Daoy (cell line): ENCODE measurements at regions not wholly inside any gene's neighbourhood (a gene's known extent, or its start where the extent isn't known, plus 50 kb on each side); places are given as distances from the start of the nearest gene placed in this dataset.
"Not testable (repeated sequence)": the region's sequence is repeated elsewhere in the genome, so short reads cannot be mapped to it uniquely, and the experiment has no call there.

Experiments used
- DNase-seq: peaks from one replicate; pipeline ENCODE4 v3.0.0-alpha.2; 2015; ENCODE audit warnings: low read depth

DNA sequence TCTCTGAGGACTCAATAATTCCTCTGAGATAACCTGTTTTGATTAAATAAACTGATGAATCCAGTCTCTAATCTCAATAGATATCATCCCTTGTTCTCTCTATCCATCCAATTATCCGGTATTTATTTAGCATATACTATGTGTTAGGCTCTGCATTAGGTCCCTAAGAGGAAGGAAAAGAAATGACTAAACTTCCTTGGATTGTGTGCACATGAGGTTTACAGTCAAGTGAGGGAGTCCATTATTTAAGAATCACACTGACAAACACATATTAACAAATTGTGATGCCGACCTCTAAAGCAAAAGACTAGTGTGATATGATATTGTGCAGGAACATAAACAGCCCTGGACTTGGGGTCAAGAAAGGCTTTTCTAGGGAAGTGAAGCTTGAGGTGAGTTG, 140.8 kb downstream of the HMHB1 start:
- no peak for DNase-seq

DNA sequence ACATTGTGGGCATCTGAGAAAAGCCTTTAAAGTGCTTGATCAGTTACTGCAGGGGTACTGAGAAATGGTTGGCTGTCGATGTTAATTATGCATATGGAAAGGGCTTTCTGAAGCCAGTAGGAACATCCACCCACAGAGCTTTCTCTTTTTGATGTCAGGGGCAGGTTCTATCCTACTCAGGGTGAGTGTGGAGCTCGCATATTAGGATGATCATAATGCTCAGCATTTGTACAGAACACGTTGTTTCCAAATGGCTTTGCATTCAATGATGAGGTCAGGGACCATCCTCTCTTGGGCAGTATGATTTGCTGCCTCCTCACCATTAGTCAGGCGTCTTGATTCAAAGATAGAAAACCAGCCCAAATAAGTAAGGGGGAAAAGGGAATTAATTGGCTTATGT, 141.9 kb downstream of the HMHB1 start:
- no peak for DNase-seq

DNA sequence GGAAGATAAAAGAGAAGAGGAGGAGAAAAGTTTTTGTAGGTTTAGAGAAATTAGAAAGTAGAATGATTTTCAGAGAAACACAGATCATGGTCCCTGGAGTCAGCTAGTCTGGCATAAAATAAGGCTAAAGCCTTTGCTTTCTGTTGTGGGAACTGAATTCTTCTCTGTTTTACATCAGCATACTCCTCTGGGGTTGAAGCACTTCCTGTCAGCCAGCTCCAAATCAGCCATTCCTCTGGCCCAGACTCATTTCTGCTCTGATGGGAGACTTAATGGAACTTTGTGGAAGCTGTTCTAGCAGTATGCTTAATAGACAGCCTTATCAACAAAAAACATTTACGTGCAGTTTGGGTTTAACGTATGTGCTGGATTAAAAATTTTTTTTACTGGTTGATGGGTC, 143.2 kb downstream of the HMHB1 start:
- no peak for DNase-seq

DNA sequence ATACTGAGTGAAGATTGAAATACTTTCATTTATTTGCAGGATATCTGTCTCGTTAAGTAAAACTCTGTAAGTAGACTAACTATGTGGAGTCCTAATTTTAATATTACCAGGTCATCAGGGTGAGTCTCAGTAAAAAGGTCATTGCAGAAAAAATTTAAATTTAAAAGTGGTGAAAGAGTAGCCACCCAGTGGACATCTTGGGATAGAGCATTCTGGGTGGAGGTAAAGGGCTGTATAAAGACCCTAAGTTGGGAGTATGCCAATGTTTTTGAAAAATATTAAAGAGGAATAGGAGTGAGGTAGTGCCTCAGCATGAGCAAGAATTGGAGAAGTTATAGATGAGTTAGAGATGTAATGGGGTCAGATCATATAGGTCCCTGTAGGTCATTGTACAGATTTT, 145.5 kb downstream of the HMHB1 start:
- no peak for DNase-seq

DNA sequence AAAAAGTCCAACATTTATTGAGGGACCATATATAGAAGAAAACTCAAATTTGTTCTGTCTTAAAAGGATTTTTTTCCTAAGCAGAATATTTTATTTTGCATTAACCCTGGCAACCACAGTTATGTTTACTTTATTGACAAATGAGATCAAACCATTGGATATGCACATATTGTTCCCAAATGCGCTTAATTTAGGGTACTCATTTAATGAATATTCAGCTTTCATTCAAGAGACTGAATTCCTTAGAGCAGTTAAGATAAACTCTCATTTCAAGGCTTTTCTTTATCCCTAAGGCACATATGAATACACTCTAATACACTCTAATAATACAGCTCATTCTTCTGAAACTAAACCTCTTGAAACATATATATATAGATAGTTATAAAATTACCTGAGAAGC, 150.2 kb downstream of the HMHB1 start:
- DNase-seq, result no peak

DNA sequence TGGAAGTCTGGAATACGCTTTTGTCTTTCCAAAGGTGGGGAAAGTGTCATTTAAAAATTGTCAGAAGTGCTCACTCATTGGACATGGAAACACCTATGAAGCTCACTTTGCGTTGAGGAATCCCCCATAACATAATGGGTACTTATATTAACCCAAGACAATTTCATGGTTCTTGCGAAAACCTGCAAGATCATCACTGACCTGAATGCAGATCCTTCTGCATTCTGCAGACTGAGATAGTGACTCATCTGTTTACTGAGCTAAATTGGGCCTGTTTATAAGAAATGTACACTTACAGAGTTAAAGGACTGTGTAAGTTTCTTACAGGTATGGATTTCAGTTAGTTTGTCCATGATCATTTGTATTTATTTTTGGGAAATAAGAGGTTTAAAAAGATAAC, 153.0 kb downstream of the HMHB1 start:
- DNase-seq, result no peak

DNA sequence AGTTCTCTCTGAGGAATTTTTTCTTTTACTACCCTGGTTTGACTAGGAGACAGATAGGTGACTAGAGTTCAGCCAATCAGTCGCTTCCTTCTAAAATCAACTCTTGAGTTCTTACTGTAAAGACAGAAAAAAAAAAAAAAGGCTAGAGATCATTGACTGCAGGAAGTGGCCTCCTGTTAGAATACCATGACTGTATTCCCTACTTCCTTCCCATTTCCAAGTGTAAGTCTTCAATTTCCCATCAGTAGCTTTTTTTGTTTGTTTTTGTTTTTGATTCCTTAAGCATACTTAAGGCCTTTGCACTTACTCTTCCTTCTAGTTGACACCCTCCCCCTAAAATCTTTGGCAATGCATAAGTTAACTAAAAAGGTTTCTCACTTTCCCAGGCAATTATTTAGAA, 154.3 kb downstream of the HMHB1 start:
- no peak for DNase-seq

DNA sequence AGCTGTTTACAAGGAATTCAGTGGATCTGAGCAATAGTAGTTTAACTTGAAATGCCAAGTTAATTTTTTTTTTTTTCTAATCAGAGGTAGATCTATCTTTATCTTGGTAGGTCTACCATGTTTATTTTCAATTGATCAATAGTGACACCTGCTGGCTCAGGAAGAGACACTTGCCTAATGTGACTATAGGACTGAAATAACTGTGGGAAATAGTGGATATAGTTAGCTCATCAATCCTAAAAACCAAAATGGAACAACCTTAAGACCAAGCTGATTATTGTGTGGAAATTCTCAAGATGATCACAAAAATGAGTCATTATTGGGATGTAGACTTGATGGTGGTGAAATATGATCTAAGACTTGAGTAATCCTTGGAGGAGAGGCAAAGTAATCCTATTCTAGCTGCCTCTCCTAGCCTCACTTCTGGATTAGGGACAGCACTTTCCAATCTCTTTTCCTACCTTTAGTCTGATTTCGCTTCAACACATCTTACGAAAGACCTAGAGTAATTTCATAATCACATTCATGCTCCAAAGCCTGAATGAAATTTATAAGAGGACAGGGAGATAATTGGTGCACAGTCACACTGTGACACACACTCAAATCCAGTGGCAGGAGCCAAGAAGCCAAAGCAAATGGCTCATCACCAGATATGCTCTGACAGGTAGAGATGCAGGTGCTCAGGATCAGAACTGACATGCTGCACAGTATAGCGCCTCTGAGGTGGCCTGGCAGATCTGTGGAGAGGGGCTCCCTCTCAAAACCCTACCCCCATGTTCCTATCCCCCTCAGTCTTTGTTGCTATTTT, 156.3 kb downstream of the HMHB1 start:
- DNase-seq, result peak; percentile 40

DNA sequence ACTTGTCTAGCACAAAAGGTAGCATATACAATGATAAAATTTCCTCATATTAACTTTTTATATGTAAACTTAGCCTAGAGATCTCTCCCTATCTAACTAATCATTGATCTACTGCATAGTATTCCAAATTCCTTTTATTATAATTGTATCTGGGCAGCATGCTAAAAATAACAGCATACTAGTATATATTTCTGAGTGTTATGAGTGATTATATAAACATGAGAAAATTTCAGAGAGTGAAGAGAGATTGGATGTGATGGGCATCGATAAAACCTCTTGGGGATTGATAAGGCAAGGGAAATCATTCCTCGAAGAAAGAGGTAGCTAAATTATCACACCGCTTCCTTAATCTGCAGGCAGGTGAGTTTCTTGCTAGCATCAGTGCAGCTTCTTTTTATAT, 158.2 kb downstream of the HMHB1 start:
- DNase-seq, result no peak

DNA sequence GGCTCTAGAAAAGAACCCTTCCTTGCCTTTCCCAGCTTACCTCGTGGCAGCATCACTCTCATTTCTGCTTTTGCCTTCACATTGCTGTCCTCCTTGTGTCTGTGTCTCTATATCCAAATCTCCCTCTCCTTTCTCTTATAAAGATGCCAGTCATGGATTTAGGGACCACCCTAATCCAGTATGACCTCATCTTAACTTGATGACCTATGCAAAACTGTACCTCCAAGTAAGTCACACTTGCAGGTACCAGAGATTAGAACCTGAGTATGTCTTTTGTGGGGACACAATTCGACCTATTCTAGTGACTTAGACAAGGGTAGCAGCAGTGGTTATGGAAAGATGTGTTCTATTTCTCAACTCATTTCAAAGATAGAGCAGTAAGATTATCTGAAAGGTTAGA, 160.1 kb downstream of the HMHB1 start:
- no peak for DNase-seq

DNA sequence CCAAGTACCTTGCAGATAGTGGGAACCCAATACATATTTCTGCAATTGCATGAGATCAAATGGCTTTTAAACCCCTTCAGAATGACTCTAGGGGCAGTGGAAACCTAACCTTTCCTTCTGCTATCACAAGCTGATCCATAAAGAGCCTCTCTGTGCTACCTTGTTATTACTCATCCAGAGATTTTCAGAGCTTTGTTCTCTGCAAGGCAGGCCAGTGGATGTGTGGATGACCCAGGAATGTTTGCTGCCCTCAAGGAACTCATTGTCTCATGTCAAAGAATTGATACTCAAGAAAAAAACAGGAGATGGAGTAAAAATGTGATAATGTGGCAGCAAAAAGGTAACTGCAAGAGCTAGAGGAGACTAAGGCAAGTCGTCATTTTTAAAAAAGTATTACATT, 164.1 kb downstream of the HMHB1 start:
- no peak for DNase-seq

DNA sequence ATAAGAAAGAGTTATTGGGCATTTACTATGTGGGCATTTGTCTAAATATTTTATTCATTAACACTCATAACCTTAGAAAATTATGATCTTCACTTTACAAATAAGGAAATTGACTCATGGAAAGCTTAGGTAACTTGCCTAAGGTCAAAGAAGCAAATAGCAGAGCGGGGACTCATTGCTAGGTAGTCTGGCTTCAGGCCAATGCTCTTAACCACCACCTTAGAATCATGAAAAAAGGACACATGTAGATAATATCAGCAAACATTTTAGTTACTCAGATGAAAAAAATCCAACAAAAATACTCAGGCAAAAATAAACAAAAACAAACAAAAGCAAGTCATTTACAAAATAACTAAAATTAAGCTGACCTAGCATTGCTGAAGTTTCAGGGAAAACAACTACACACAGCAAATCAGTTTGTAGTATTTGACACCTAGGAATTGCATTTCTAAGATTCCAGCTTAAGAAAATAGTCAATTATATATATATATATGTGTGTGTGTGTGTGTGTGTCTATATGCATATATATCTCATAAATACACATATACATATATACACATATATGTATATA, 166.0 kb downstream of the HMHB1 start:
- DNase-seq, result no peak

DNA sequence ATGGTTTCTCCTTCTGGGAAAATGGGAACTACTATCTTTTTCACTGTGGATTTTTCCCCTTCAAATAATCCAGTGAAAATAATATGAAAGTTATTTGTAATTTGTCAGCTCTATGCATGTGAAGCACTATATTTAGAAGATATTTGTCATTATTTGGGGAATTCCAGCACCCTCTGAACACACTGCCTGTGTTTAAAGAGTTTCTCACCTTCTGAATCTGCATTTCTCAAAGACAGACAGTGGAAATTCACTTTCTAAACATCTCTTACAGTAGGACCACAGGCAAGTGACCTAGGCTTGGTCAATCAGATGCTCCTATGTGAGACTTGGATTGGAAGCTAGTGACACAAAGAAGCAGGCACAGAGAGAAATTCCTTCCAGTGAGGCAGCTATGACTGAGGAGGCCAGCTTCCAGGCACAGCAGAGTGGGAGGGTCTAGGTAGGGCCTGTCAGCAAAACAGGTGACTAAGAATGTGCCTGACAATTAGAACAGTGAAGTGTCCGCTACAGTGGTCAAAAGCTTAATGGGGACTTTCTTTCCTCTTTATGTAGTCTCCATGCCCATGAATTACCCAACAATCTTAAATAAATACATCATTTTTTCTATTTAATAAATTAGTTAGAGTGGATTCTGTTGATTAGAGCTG, 167.2 kb downstream of the HMHB1 start:
- peak; percentile 15 for DNase-seq

DNA sequence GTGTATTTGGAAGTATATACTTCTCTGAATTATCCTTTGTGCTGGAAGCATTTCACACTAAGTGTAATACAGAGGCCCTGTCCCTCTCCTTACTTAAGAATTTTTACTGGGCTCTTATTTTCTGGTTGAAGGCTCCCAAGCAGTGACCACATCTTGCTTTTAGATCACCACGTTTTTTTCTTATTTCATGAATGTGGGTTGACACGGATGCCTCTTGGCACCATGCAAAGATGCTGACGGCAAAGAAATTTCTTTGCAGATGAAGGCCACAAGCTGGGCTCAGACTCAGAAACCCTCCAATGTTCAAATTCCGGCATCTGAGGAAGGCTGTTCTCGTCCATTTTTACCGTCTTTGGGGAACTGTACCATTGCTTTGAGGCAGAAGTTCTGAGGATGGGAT, 168.5 kb downstream of the HMHB1 start:
- DNase-seq, result no peak

DNA sequence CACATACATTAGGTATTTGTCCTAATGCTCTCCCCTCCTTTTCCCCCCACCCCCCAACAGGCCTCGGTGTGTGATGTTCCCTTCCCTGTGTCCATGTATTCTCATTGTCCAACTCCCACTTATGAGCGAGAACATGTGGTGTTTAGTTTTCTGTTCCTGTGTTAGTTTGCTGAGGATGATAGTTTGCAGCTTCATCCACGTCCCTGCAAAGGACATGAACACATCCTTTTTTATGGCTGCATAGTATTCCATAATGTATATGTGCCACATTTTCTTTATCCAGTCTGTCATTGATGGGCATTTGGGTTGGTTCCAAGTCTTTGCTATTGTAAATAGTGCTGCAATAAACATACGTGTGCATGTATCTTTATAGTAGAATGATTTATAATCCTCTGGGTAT, 171.0 kb downstream of the HMHB1 start:
- not testable (repeated sequence) for DNase-seq

DNA sequence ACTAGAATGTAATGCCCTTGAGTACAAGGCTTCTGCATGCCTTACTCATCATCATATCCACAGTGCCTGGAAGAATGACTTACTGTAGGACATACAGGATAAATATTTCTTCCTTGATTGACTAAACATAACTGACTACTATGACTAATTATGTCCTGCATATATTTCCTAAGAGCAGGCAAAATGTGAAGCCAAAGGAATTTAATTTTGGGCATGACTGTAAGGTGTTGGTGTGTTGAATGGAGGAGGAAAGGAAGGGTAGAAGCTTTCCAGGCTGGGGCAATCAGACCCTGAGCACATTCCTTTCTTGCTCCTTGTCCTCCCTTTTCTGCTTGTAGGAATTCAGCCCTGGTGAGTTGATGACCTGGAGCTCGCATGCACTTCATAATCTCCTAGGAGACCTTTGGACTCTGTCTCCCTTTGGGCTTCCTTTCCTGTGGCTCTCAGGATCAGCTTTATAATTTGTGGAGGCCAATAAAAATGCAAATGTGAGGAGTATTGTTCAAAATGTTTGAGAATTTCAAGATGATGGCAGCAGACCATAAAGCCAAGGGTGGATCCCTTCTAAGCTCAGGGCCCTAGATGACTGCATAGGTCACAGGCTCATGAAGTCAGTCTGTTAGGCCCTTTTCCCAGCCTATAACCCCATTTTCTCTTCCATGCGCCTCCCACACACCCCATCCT, 174.0 kb downstream of the HMHB1 start:
- peak; percentile 9 for DNase-seq

DNA sequence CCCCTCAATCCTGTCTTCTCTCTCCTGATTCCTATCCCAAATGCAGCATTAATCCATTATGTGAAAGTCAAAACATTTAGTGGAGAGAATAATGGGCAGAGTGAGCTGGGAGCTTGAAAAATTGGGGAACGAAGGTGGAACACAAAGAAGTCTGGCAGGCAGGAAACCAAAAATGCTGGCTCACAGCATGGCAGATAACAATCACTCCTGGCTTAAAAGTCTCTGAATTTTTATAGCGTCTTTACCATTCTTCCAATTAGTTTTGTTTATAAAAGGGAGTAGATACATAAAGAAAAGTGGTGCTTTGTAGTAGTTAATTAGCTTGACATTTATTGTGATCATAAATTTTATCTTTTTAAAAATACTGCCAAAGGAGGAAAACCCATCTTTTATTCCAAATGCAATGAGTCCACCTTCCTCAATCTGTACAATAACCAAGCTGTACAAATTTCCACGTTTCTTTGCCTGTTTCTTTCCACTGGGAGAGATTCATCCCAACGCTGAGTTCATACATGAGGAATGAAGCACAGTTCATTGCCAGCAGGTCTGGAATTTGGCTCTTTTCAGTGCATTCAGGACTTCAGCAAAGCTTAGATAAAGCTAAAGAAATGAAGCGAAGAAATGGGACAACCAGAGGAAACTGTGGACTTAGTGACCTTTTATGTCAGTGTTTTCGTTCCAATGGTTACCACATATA, 174.7 kb downstream of the HMHB1 start:
- DNase-seq, result no peak

DNA sequence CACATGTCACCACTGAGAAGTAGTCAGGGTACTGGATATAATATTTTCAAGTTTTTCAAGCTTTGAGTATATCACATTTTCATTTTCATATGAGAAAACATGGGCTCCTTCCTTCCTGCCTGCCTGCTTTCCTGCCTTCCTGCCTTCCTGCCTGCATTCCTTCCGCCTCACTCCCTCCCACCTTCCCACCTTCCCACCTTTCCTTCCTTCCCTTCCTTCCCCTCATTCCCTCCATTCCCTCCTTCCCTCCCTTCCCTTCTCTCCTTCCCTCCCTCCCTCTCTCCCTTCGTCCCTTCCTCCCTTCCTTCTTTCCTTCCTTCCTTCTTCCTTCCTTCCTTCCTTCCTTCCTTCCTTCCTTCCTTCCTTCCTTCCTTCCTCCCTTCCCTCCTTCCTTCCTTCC, 175.3 kb downstream of the HMHB1 start:
- no peak for DNase-seq

DNA sequence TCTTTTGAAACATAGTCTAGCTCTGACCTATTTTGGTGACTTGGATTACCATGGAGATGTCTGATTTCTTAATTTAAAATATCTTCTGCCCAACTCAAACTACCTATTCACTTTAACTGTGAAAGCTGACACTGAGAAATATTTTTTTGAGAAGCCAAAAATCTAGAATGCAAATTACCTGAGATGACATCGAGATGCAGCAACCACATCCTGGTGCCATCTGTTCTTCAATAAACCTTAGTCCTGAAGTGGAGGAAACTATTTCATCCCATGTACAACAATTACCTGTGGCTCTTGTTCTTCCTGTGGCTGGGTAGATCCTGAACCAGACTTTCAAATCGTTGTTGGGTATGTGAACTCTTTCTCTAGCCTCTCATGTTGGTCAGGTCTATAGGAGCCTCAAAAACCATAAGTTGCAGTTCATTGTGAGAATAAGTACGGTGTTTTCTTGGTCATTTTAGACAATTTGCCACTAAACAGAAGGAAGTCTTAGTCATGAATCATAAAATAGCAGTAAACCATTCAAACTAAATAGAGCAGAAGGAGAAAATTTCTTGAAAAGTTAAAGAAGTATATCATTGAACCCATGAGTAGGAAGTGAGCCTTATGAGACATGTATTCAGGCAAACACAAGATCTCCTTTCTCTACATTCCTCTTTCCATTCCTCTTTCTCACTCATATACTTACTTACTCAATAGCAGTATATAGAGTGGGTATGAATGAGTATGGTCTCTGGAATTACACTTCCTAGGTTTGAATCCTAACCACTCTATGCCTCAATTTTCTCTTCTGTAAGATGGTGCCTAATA, 176.0 kb downstream of the HMHB1 start:
- DNase-seq, result no peak

DNA sequence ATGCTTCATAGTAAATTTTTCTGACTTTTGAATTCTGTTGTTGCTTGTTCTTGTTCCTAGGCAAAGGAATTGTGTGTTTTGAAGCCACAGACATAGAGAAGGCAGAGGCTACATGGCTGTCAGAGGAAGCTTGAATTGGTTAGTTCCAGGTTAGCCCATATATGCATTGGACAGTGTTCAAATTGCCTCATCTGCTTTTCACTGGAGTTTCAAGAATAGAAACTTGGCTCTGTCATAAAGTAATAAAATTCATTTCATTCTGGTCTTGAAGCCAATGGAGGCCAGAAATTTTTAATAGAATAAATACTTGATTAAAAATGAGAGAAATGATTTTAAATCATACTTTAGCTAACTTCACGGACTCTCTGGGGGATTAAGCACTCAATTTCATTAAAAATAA, 178.0 kb downstream of the YIPF5 start:
- DNase-seq, result no peak

DNA sequence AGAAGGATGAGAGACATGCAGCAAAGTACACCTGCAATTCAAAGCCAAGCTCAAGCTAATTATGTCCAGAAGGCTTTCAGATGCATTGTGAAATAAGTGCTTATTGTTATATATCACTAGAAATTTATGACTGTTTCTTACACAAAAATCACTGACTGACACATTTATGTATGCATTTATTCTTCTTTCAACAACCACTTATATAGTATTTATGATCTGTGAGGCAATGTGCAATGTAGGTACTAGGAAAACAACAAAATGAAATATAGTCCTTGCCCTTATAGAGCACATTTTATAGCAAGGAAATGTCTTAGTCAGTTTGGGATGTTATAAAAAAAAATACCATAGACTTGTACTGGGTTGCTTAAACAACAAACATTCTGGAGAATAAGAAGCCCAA, 167.6 kb downstream of the YIPF5 start:
- no peak for DNase-seq
